SK-N-SH (cell line): ENCODE measurements at regions not wholly inside any gene's neighbourhood (a gene's known extent, or its start where the extent isn't known, plus 50 kb on each side); places are given as distances from the start of the nearest gene placed in this dataset.

Source experiments
- CTCF ChIA-PET: fragments of 300-600, 350-600 bp; formaldehyde crosslinking; extraction: SDS; loops from one replicate; lab custom pipeline; 2021; lab: Yijun Ruan, JAX
- POLR2A ChIA-PET: fragments of 350-600 bp; sonication (Branson Sonifier 250); formaldehyde crosslinking; extraction: SDS; loops from one replicate; lab custom pipeline; 2020; ENCODE audit warnings: antibody characterized with exemption, inconsistent platforms; lab: Yijun Ruan, JAX
- DNase-seq: peaks from one replicate; pipeline ENCODE4 v3.0.0; 2012
- H2AFZ ChIP-seq: fragments of 200-600 bp; sonication (generic); 2 replicates; pipeline ENCODE4 v1.8.1; 2016; ENCODE audit warnings: antibody characterized with exemption, mild to moderate bottlenecking, low read depth
- H3F3A ChIP-seq: fragments of 200-600 bp; sonication (generic); replicated peaks from 2 replicates; pipeline ENCODE3; 2016; ENCODE audit warnings: antibody characterized with exemption, mild to moderate bottlenecking; ENCODE audit not compliant: insufficient read depth
- H3K27ac ChIP-seq, 2 experiments: fragments of 200-500 bp in 1 of 2; fragments of 200-600 bp in 1 of 2; sonication (Bioruptor generic) in 1 of 2; sonication (generic), shearing (Covaris generic) in 1 of 2; 2 replicates each; pipeline versions ENCODE4 v1.5.1 to v1.6.1; 2014 to 2016; ENCODE audit warnings: low read depth in 2 of 2, inconsistent platforms in 1 of 2, low read length in 1 of 2, mild to moderate bottlenecking in 1 of 2, mixed read lengths in 1 of 2
- H3K27me3 ChIP-seq: fragments of 200-600 bp; sonication (generic), shearing (Covaris generic); 2 replicates; pipeline ENCODE4 v1.6.1; 2016; ENCODE audit warnings: mixed run types; ENCODE audit not compliant: insufficient read depth
- H3K36me3 ChIP-seq, 2 experiments: fragments of 200-500 bp in 1 of 2; fragments of 200-600 bp in 1 of 2; sonication (Bioruptor generic) in 1 of 2; sonication (generic) in 1 of 2; replicated peaks in 1 of 2; 2 replicates each; pipeline versions ENCODE3 to v1.5.1; 2014 to 2016; ENCODE audit warnings: low read length in 1 of 2, mild to moderate bottlenecking in 1 of 2; ENCODE audit not compliant: insufficient read depth in 2 of 2, control insufficient read depth in 1 of 2
- H3K4me1 ChIP-seq, 2 experiments: fragments of 200-500 bp in 1 of 2; fragments of 200-600 bp in 1 of 2; sonication (Bioruptor generic) in 1 of 2; sonication (generic), shearing (Covaris generic) in 1 of 2; 2 replicates each; pipeline versions ENCODE4 v1.5.1 to v1.6.1; 2014 to 2016; ENCODE audit warnings: low read depth in 1 of 2, low read length in 1 of 2, mixed run types in 1 of 2; ENCODE audit not compliant: insufficient read depth in 2 of 2, control insufficient read depth in 1 of 2
- H3K4me2 ChIP-seq: fragments of 200-600 bp; sonication (generic), shearing (Covaris generic); 2 replicates; pipeline ENCODE4 v1.6.1; 2017; ENCODE audit warnings: mixed run types
- H3K4me3 ChIP-seq, 2 experiments: fragments of 200-500 bp in 1 of 2; fragments of 200-600 bp in 1 of 2; sonication (Bioruptor generic) in 1 of 2; sonication (generic), shearing (Covaris generic) in 1 of 2; 2 replicates each; pipeline versions ENCODE4 v1.5.1 to v1.8.1; 2014 to 2016; ENCODE audit warnings: low read depth in 2 of 2, inconsistent platforms in 1 of 2, low read length in 1 of 2, mild to moderate bottlenecking in 1 of 2, mixed read lengths in 1 of 2, moderate library complexity in 1 of 2
- H3K79me2 ChIP-seq: fragments of 200-600 bp; sonication (generic); 2 replicates; pipeline ENCODE4 v1.8.1; 2017; ENCODE audit warnings: mild to moderate bottlenecking; ENCODE audit not compliant: insufficient read depth
- H3K9ac ChIP-seq: fragments of 200-600 bp; sonication (generic); 2 replicates; pipeline ENCODE4 v1.6.1; 2017; ENCODE audit warnings: mixed run types
- H3K9me2 ChIP-seq: fragments of 200-600 bp; sonication (generic); 2 replicates; pipeline ENCODE4 v1.6.1; 2017; ENCODE audit warnings: mixed run types
- H3K9me3 ChIP-seq: fragments of 200-600 bp; sonication (generic); 2 replicates; pipeline ENCODE4 v1.6.1; 2017; ENCODE audit warnings: mixed run types, mild to moderate bottlenecking, moderate library complexity
- H4K20me1 ChIP-seq: fragments of 200-600 bp; sonication (generic); 2 replicates; pipeline ENCODE4 v1.6.1; 2017; ENCODE audit warnings: mild to moderate bottlenecking, mixed run types; ENCODE audit not compliant: insufficient read depth
- EP300 ChIP-seq, 2 experiments: IDR thresholded peaks; 2 replicates each; pipeline versions ENCODE4 v1.4.0 to v1.6.1; 2012; ENCODE audit warnings: borderline replicate concordance in 1 of 2, low read depth in 1 of 2, low read length in 1 of 2
- EZH2phosphoT487 ChIP-seq: fragments of 200-600 bp; sonication (generic); IDR thresholded peaks from 2 replicates; pipeline ENCODE4 v1.6.1; 2017; ENCODE audit warnings: low read depth, mixed run types, mild to moderate bottlenecking, antibody characterized with exemption, moderate library complexity, borderline replicate concordance
- FOSL2 ChIP-seq: IDR thresholded peaks from 2 replicates; pipeline ENCODE4 v1.4.0; 2012; ENCODE audit warnings: low read depth, mild to moderate bottlenecking, moderate library complexity, borderline replicate concordance
- GABPA ChIP-seq: IDR thresholded peaks from 2 replicates; pipeline ENCODE4 v1.4.0; 2012; ENCODE audit warnings: low read depth, mild to moderate bottlenecking
- JUND ChIP-seq: IDR thresholded peaks from 2 replicates; pipeline ENCODE4 v1.4.0; 2012
- RAD21 ChIP-seq: IDR thresholded peaks from 2 replicates; pipeline ENCODE4 v1.6.1; 2012; ENCODE audit warnings: mild to moderate bottlenecking, low read length
- RFX5 ChIP-seq: IDR thresholded peaks from 2 replicates; pipeline ENCODE4 v1.6.1; 2012; ENCODE audit warnings: mild to moderate bottlenecking, improper control_type of control experiment, low read length
- RXRA ChIP-seq: IDR thresholded peaks from 2 replicates; pipeline ENCODE4 v1.4.0; 2012; ENCODE audit warnings: low read depth, mild to moderate bottlenecking, borderline replicate concordance
- SIN3A ChIP-seq: IDR thresholded peaks from 2 replicates; pipeline ENCODE4 v1.6.1; 2012; ENCODE audit warnings: low read depth, mild to moderate bottlenecking, low read length, moderate library complexity, borderline replicate concordance
- SMC3 ChIP-seq: IDR thresholded peaks from 2 replicates; pipeline ENCODE4 v1.6.1; 2012; ENCODE audit warnings: low read depth, low read length, improper control_type of control experiment
- TAF1 ChIP-seq: IDR thresholded peaks from 2 replicates; pipeline ENCODE4 v1.6.1; 2012; ENCODE audit warnings: low read depth, mild to moderate bottlenecking, low read length, moderate library complexity, borderline replicate concordance
- TEAD4 ChIP-seq: IDR thresholded peaks from 2 replicates; pipeline ENCODE4 v1.4.0; 2012; ENCODE audit warnings: mild to moderate bottlenecking, borderline replicate concordance; ENCODE audit not compliant: insufficient read depth
- WGBS: methylation state at CpG from one replicate; pipeline ENCODE4 v1.1.6; 2017; ENCODE audit warnings: low lambda C conversion rate; 5-methylcytosine and 5-hydroxymethylcytosine counted together
- TF ChIP-seq, protein P1 (sequence below): fragments of 200-600 bp; sonication (generic); IDR thresholded peaks from 2 replicates; pipeline ENCODE4 v1.6.1; 2017; ENCODE audit warnings: antibody characterized with exemption, mild to moderate bottlenecking, moderate library complexity

GRCh38 chr4:32840461-32841189 lies 2120.5 kb downstream of the PCDH7 start:
- H3K9me2 ChIP-seq = no peaks in the 10 kb centered on the region
- no peak for DNase-seq

DNA sequence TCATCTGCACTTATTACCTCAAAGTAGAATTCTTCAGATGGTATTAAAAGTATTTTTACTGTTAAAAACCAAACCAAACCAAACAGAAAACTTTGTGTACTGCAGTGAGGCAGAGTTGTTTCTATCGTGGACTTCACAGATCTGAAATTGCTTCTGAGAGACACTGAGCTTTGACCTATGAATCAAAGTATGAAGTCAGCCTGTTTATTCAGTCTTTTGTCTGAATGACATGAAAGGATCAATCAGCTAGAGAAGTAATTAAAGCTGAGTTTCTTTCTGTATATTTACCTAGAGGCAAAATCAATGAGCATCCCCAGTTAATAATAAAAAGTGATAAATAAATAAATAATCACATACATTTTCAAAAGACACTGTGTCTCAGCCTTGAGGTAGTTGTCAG lies 2121.0 kb downstream of the PCDH7 start:
- CTCF ChIA-PET = no interaction called here

More at GRCh38 chr4:32840461-32841189, 2120.5 kb downstream of the PCDH7 start:
- no peak overlapping the region for H3K4me3 ChIP-seq
- CTCF ChIA-PET = no interaction called here
- H3K4me2 ChIP-seq = no peak overlapping the region
- H3K4me1 ChIP-seq = no peaks in the 10 kb centered on the region
- WGBS = 17% methylated on average over 4 of the region's 4 CpGs
- TF ChIP-seq GABPA (no peak), EZH2phosphoT487 (no peak)
- POLR2A ChIA-PET = no interaction called here
- no peak overlapping the region for H3K9ac ChIP-seq
- H3K27me3 ChIP-seq = no peaks in the 10 kb centered on the region
- H3K79me2 ChIP-seq = no peaks in the 10 kb centered on the region
- no peak overlapping the region for H3K27ac ChIP-seq
- no peaks in the 10 kb centered on the region for H3F3A ChIP-seq
- H4K20me1 ChIP-seq = no peaks in the 10 kb centered on the region
- no peaks in the 10 kb centered on the region for H3K36me3 ChIP-seq
- H2AFZ ChIP-seq = no peak overlapping the region
- H3K9me3 ChIP-seq = no peaks in the 10 kb centered on the region

More for the DNA sequence above, 2121.0 kb downstream of the PCDH7 start:
- no peaks in the 10 kb centered on the region for H3K9me2 ChIP-seq
- DNase-seq = no peak
- POLR2A ChIA-PET = no interaction called here
- no peaks in the 10 kb centered on the region for H3K4me1 ChIP-seq
- no peak overlapping the region for H3K9ac ChIP-seq
- H3K4me3 ChIP-seq = no peak overlapping the region
- no peaks in the 10 kb centered on the region for H3F3A ChIP-seq
- no peaks in the 10 kb centered on the region for H3K36me3 ChIP-seq
- no peaks in the 10 kb centered on the region for H3K79me2 ChIP-seq
- WGBS = 0% methylated on average over 1 of the region's 1 CpG
- no peaks in the 10 kb centered on the region for H3K27me3 ChIP-seq
- no peak overlapping the region for H3K4me2 ChIP-seq
- no peaks in the 10 kb centered on the region for H4K20me1 ChIP-seq
- TF ChIP-seq RFX5 = no peak
- TF ChIP-seq, protein P1, sequence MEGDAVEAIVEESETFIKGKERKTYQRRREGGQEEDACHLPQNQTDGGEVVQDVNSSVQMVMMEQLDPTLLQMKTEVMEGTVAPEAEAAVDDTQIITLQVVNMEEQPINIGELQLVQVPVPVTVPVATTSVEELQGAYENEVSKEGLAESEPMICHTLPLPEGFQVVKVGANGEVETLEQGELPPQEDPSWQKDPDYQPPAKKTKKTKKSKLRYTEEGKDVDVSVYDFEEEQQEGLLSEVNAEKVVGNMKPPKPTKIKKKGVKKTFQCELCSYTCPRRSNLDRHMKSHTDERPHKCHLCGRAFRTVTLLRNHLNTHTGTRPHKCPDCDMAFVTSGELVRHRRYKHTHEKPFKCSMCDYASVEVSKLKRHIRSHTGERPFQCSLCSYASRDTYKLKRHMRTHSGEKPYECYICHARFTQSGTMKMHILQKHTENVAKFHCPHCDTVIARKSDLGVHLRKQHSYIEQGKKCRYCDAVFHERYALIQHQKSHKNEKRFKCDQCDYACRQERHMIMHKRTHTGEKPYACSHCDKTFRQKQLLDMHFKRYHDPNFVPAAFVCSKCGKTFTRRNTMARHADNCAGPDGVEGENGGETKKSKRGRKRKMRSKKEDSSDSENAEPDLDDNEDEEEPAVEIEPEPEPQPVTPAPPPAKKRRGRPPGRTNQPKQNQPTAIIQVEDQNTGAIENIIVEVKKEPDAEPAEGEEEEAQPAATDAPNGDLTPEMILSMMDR = no peak
- no peak for TF ChIP-seq FOSL2
- no peak for TF ChIP-seq JUND
- TF ChIP-seq RXRA = no peak
- TF ChIP-seq TEAD4 = no peak
- no peak for TF ChIP-seq SIN3A
- no peak for TF ChIP-seq SMC3
- TF ChIP-seq EP300 (IDR thresholded peaks at IDR 0.05; ENCODE audit: borderline replicate concordance in 1 of 2, low read depth in 1 of 2, low read length in 1 of 2) = no peak
- no peak for TF ChIP-seq RAD21
- no peak for TF ChIP-seq TAF1
- TF ChIP-seq, all 33 proteins: peak for 0
- no peaks in the 10 kb centered on the region for H3K9me3 ChIP-seq
- H2AFZ ChIP-seq = no peak overlapping the region
- H3K27ac ChIP-seq = no peak overlapping the region
